WTC11 (cell line): ENCODE measurements at regions not wholly inside any gene's neighbourhood (a gene's known extent, or its start where the extent isn't known, plus 50 kb on each side); places are given as distances from the start of the nearest gene placed in this dataset.

ENCODE experiments used
- ATAC-seq: fragments of 200-7000 bp; cut with Tn5 transposase; 2 replicates; pipeline ENCODE4 v1.10.0; 2021; ENCODE audit warnings: mild to moderate bottlenecking, moderate library complexity
- CTCF ChIA-PET: fragments of 300-600 bp; sonication (Branson Sonifier 250); formaldehyde crosslinking; loops from one replicate; lab custom pipeline; 2021; ENCODE audit warnings: antibody characterized with exemption; lab: Charles Lee
- POLR2A ChIA-PET: fragments of 350-600 bp; sonication (Branson Sonifier 250); formaldehyde crosslinking; loops from one replicate; lab custom pipeline; 2021; ENCODE audit warnings: antibody characterized with exemption; lab: Charles Lee
- DNase-seq: peaks from one replicate; pipeline ENCODE4 v3.0.0; 2021; ENCODE audit warnings: low spot score
- H3K27ac Mint-ChIP-seq: 2 replicates; pipeline ENCODE4 v1.8.0; 2021; ENCODE audit warnings: mixed read lengths
- H3K27me3 Mint-ChIP-seq: 2 replicates; pipeline ENCODE4 v1.8.0; 2021; ENCODE audit warnings: low read depth, mild to moderate bottlenecking, moderate library complexity, mixed read lengths
- H3K36me3 Mint-ChIP-seq: 2 replicates; pipeline ENCODE4 v1.8.0; 2021; ENCODE audit warnings: mixed read lengths
- H3K4me1 Mint-ChIP-seq: 2 replicates; pipeline ENCODE4 v1.8.0; 2022; ENCODE audit warnings: mixed read lengths
- H3K4me3 Mint-ChIP-seq: 2 replicates; pipeline ENCODE4 v1.8.0; 2021; ENCODE audit warnings: mild to moderate bottlenecking, moderate library complexity, mixed read lengths
- H3K9me3 Mint-ChIP-seq: 2 replicates; pipeline ENCODE4 v1.8.0; 2021; ENCODE audit warnings: mixed read lengths
- JUN ChIP-seq: sonication (generic); formaldehyde crosslinking; IDR thresholded peaks from 2 replicates; pipeline ENCODE4 v1.8.0; 2023; ENCODE audit warnings: mild to moderate bottlenecking, missing genetic modification reagents
- NFYB ChIP-seq: sonication (generic); formaldehyde crosslinking; conservative IDR thresholded peaks from 2 replicates; pipeline ENCODE4 v1.8.0; 2022; ENCODE audit warnings: low read depth, missing genetic modification reagents
- NR1H2 ChIP-seq: sonication (generic); formaldehyde crosslinking; IDR thresholded peaks from 2 replicates; pipeline ENCODE4 v1.9.0; 2021; ENCODE audit warnings: mild to moderate bottlenecking, moderate library complexity, missing genetic modification reagents
- TEAD4 ChIP-seq: sonication (generic); formaldehyde crosslinking; IDR thresholded peaks from 2 replicates; pipeline ENCODE4 v1.8.0; 2022; ENCODE audit warnings: mild to moderate bottlenecking, missing genetic modification reagents
- ZNF121 ChIP-seq: sonication (generic); formaldehyde crosslinking; IDR thresholded peaks from 2 replicates; pipeline ENCODE4 v1.8.0; 2023; ENCODE audit warnings: missing genetic modification reagents
- ZNF138 ChIP-seq: sonication (generic); formaldehyde crosslinking; conservative IDR thresholded peaks from 2 replicates; pipeline ENCODE4 v1.8.1; 2022; ENCODE audit warnings: mild to moderate bottlenecking, moderate library complexity, missing genetic modification reagents
- ZNF396 ChIP-seq: fragments of 250-450 bp; sonication (Bioruptor Pico); IDR thresholded peaks from 2 replicates; pipeline ENCODE4 v1.8.0; 2021; ENCODE audit warnings: mild to moderate bottlenecking, moderate library complexity, borderline replicate concordance
- ZNF671 ChIP-seq: fragments of 250-450 bp; sonication (Bioruptor Pico); IDR thresholded peaks from 2 replicates; pipeline ENCODE4 v1.8.0; 2021; ENCODE audit warnings: mild to moderate bottlenecking
- TF ChIP-seq, protein P1 (sequence below): sonication (generic); formaldehyde crosslinking; IDR thresholded peaks from 2 replicates; pipeline ENCODE4 v1.8.0; 2023; ENCODE audit warnings: mild to moderate bottlenecking, missing genetic modification reagents
- TF ChIP-seq, protein P2 (sequence below): sonication (generic); formaldehyde crosslinking; conservative IDR thresholded peaks from 2 replicates; pipeline ENCODE4 v1.8.1; 2023; ENCODE audit warnings: mild to moderate bottlenecking, low read depth, missing genetic modification reagents, moderate library complexity
- TF ChIP-seq, protein P3 (sequence below): sonication (generic); formaldehyde crosslinking; IDR thresholded peaks from 2 replicates; pipeline ENCODE4 v1.8.0; 2022; ENCODE audit warnings: mild to moderate bottlenecking, missing genetic modification reagents
- TF ChIP-seq, protein P4 (sequence below): sonication (generic); formaldehyde crosslinking; IDR thresholded peaks from 2 replicates; pipeline ENCODE4 v1.8.1; 2023; ENCODE audit warnings: mild to moderate bottlenecking, missing genetic modification reagents, borderline replicate concordance
- TF ChIP-seq, protein P5 (sequence below): fragments of 200-600 bp; IDR thresholded peaks from 2 replicates; pipeline ENCODE4 v1.8.0; 2022; ENCODE audit warnings: antibody characterized with exemption
- TF ChIP-seq, protein P6 (sequence below): fragments of 250-450 bp; sonication (Bioruptor Pico); IDR thresholded peaks from 2 replicates; pipeline ENCODE4 v1.9.0; 2021; ENCODE audit warnings: mild to moderate bottlenecking, borderline replicate concordance

DNA sequence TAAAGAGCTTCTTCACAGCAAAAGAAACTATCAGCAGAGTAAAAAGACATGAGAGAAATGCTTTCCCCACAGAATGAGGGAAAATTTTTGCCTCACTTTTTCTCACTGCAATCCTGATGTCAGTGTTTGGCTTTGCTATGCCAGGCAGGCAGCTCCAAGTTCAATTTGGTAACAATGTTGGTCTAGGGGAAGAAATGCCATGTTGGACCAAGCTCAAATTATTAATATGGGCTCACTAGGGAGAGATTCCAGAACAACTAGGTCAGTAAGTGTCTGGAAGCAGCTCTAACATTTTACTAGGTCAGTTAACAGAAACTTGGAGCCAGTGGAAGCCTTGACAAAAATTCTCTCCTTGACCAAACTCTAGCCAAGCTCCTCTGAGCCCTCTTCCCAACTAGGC lies 95.4 kb downstream of the NAF1 start (continued):
- TF ChIP-seq, protein P1, sequence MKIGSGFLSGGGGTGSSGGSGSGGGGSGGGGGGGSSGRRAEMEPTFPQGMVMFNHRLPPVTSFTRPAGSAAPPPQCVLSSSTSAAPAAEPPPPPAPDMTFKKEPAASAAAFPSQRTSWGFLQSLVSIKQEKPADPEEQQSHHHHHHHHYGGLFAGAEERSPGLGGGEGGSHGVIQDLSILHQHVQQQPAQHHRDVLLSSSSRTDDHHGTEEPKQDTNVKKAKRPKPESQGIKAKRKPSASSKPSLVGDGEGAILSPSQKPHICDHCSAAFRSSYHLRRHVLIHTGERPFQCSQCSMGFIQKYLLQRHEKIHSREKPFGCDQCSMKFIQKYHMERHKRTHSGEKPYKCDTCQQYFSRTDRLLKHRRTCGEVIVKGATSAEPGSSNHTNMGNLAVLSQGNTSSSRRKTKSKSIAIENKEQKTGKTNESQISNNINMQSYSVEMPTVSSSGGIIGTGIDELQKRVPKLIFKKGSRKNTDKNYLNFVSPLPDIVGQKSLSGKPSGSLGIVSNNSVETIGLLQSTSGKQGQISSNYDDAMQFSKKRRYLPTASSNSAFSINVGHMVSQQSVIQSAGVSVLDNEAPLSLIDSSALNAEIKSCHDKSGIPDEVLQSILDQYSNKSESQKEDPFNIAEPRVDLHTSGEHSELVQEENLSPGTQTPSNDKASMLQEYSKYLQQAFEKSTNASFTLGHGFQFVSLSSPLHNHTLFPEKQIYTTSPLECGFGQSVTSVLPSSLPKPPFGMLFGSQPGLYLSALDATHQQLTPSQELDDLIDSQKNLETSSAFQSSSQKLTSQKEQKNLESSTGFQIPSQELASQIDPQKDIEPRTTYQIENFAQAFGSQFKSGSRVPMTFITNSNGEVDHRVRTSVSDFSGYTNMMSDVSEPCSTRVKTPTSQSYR (CRISPR knock-in tag) = no peak
- TF ChIP-seq, protein P2, sequence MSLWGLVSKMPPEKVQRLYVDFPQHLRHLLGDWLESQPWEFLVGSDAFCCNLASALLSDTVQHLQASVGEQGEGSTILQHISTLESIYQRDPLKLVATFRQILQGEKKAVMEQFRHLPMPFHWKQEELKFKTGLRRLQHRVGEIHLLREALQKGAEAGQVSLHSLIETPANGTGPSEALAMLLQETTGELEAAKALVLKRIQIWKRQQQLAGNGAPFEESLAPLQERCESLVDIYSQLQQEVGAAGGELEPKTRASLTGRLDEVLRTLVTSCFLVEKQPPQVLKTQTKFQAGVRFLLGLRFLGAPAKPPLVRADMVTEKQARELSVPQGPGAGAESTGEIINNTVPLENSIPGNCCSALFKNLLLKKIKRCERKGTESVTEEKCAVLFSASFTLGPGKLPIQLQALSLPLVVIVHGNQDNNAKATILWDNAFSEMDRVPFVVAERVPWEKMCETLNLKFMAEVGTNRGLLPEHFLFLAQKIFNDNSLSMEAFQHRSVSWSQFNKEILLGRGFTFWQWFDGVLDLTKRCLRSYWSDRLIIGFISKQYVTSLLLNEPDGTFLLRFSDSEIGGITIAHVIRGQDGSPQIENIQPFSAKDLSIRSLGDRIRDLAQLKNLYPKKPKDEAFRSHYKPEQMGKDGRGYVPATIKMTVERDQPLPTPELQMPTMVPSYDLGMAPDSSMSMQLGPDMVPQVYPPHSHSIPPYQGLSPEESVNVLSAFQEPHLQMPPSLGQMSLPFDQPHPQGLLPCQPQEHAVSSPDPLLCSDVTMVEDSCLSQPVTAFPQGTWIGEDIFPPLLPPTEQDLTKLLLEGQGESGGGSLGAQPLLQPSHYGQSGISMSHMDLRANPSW (CRISPR knock-in tag) = no peak
- no peak for TF ChIP-seq JUN
- TF ChIP-seq, protein P3, sequence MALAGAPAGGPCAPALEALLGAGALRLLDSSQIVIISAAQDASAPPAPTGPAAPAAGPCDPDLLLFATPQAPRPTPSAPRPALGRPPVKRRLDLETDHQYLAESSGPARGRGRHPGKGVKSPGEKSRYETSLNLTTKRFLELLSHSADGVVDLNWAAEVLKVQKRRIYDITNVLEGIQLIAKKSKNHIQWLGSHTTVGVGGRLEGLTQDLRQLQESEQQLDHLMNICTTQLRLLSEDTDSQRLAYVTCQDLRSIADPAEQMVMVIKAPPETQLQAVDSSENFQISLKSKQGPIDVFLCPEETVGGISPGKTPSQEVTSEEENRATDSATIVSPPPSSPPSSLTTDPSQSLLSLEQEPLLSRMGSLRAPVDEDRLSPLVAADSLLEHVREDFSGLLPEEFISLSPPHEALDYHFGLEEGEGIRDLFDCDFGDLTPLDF (CRISPR knock-in tag) = no peak
- TF ChIP-seq, protein P4, sequence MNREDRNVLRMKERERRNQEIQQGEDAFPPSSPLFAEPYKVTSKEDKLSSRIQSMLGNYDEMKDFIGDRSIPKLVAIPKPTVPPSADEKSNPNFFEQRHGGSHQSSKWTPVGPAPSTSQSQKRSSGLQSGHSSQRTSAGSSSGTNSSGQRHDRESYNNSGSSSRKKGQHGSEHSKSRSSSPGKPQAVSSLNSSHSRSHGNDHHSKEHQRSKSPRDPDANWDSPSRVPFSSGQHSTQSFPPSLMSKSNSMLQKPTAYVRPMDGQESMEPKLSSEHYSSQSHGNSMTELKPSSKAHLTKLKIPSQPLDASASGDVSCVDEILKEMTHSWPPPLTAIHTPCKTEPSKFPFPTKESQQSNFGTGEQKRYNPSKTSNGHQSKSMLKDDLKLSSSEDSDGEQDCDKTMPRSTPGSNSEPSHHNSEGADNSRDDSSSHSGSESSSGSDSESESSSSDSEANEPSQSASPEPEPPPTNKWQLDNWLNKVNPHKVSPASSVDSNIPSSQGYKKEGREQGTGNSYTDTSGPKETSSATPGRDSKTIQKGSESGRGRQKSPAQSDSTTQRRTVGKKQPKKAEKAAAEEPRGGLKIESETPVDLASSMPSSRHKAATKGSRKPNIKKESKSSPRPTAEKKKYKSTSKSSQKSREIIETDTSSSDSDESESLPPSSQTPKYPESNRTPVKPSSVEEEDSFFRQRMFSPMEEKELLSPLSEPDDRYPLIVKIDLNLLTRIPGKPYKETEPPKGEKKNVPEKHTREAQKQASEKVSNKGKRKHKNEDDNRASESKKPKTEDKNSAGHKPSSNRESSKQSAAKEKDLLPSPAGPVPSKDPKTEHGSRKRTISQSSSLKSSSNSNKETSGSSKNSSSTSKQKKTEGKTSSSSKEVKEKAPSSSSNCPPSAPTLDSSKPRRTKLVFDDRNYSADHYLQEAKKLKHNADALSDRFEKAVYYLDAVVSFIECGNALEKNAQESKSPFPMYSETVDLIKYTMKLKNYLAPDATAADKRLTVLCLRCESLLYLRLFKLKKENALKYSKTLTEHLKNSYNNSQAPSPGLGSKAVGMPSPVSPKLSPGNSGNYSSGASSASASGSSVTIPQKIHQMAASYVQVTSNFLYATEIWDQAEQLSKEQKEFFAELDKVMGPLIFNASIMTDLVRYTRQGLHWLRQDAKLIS (CRISPR knock-in tag) = no peak
- TF ChIP-seq, protein P5, sequence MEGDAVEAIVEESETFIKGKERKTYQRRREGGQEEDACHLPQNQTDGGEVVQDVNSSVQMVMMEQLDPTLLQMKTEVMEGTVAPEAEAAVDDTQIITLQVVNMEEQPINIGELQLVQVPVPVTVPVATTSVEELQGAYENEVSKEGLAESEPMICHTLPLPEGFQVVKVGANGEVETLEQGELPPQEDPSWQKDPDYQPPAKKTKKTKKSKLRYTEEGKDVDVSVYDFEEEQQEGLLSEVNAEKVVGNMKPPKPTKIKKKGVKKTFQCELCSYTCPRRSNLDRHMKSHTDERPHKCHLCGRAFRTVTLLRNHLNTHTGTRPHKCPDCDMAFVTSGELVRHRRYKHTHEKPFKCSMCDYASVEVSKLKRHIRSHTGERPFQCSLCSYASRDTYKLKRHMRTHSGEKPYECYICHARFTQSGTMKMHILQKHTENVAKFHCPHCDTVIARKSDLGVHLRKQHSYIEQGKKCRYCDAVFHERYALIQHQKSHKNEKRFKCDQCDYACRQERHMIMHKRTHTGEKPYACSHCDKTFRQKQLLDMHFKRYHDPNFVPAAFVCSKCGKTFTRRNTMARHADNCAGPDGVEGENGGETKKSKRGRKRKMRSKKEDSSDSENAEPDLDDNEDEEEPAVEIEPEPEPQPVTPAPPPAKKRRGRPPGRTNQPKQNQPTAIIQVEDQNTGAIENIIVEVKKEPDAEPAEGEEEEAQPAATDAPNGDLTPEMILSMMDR = no peak
- TF ChIP-seq, all 79 proteins: peak for 0

DNA sequence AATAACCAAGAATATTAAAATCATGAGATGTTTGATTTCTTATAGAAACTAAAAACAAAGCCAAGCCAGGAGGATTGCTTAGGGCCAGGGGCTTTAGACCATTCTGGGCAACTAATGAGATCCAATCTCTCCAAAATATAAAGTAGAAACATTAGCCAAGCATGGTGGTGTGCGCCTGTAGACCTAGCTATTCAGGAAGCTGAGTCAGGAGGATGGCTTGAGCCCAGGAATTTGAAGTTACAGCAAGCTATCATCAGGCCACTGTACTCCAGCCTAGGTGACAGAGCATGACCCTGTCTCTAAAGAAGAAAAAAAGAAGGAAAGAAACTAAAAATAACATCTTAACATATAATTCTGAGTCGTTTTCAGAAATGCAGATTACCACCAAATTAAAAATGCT lies 96.7 kb downstream of the NAF1 start:
- no peak for ATAC-seq
- POLR2A ChIA-PET = no interaction called here
- CTCF ChIA-PET = no interaction called here
- no peak overlapping the region for H3K4me3 Mint-ChIP-seq
- H3K27ac Mint-ChIP-seq = no peak overlapping the region
- H3K4me1 Mint-ChIP-seq = peaks cover 18% of the 10 kb centered on the region
- H3K9me3 Mint-ChIP-seq = peaks cover 18% of the 10 kb centered on the region
- TF ChIP-seq, protein P6, sequence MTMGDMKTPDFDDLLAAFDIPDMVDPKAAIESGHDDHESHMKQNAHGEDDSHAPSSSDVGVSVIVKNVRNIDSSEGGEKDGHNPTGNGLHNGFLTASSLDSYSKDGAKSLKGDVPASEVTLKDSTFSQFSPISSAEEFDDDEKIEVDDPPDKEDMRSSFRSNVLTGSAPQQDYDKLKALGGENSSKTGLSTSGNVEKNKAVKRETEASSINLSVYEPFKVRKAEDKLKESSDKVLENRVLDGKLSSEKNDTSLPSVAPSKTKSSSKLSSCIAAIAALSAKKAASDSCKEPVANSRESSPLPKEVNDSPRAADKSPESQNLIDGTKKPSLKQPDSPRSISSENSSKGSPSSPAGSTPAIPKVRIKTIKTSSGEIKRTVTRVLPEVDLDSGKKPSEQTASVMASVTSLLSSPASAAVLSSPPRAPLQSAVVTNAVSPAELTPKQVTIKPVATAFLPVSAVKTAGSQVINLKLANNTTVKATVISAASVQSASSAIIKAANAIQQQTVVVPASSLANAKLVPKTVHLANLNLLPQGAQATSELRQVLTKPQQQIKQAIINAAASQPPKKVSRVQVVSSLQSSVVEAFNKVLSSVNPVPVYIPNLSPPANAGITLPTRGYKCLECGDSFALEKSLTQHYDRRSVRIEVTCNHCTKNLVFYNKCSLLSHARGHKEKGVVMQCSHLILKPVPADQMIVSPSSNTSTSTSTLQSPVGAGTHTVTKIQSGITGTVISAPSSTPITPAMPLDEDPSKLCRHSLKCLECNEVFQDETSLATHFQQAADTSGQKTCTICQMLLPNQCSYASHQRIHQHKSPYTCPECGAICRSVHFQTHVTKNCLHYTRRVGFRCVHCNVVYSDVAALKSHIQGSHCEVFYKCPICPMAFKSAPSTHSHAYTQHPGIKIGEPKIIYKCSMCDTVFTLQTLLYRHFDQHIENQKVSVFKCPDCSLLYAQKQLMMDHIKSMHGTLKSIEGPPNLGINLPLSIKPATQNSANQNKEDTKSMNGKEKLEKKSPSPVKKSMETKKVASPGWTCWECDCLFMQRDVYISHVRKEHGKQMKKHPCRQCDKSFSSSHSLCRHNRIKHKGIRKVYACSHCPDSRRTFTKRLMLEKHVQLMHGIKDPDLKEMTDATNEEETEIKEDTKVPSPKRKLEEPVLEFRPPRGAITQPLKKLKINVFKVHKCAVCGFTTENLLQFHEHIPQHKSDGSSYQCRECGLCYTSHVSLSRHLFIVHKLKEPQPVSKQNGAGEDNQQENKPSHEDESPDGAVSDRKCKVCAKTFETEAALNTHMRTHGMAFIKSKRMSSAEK = no peak
- no peak for TF ChIP-seq ZNF138 (CRISPR knock-in tag)
- TF ChIP-seq ZNF396 (CRISPR knock-in tag) = no peak
- no peak for TF ChIP-seq NR1H2 (CRISPR knock-in tag)
- no peak for TF ChIP-seq ZNF671 (CRISPR knock-in tag)
- TF ChIP-seq ZNF121 (CRISPR knock-in tag) = no peak
- TF ChIP-seq NFYB (CRISPR knock-in tag) = no peak
- TF ChIP-seq TEAD4 (CRISPR knock-in tag) = no peak
- H3K27me3 Mint-ChIP-seq = no peaks in the 10 kb centered on the region
- peaks cover 2% of the 10 kb centered on the region; the same call in 1 of the 2 replicates for H3K36me3 Mint-ChIP-seq
- DNase-seq = no peak
